Left renal cortex interstitium (tissue), 4 donors: ENCODE measurements at regions not wholly inside any gene's neighbourhood (a gene's known extent, or its start where the extent isn't known, plus 50 kb on each side); places are given as distances from the start of the nearest gene placed in this dataset.

Experiments
- DNase-seq, 4 donors: peaks; one replicate each; pipeline ENCODE4 v3.0.0-alpha.2; 2013; ENCODE audit warnings: low read depth in 4 of 4, low spot score in 2 of 4, missing footprints in 1 of 4

- no peak for DNase-seq
Observed at GRCh38 chr3:177523067-177523675, 325.9 kb upstream of the TBL1XR1 start.

GRCh38 chr3:177523872-177524438, 326.7 kb upstream of the TBL1XR1 start:
- no peak for DNase-seq

- no peak for DNase-seq
Observed at GRCh38 chr3:177524742-177525141, 327.5 kb upstream of the TBL1XR1 start.

- no peak for DNase-seq
Observed at GRCh38 chr3:177525414-177525813, 328.1 kb upstream of the TBL1XR1 start.

- no peak for DNase-seq
Observed at GRCh38 chr3:177525987-177526712, 328.9 kb upstream of the TBL1XR1 start.

GRCh38 chr3:177527182-177527581, 329.9 kb upstream of the TBL1XR1 start:
- DNase-seq = no peak

GRCh38 chr3:177528306-177529070, 331.2 kb upstream of the TBL1XR1 start:
- no peak for DNase-seq

- no peak for DNase-seq
Observed at GRCh38 chr3:177529071-177529550, 331.8 kb upstream of the TBL1XR1 start.

GRCh38 chr3:177529716-177530335, 332.5 kb upstream of the TBL1XR1 start:
- DNase-seq = no peak

- no peak for DNase-seq
Observed at GRCh38 chr3:177530908-177531307, 333.6 kb upstream of the TBL1XR1 start.

GRCh38 chr3:177536873-177537272, 339.6 kb upstream of the TBL1XR1 start:
- no peak for DNase-seq

- DNase-seq = no peak
Observed at GRCh38 chr3:177537612-177538011, 340.3 kb upstream of the TBL1XR1 start.

GRCh38 chr3:177538048-177538749, 340.9 kb upstream of the TBL1XR1 start:
- DNase-seq = no peak

GRCh38 chr3:177538750-177539730, 341.8 kb upstream of the TBL1XR1 start:
- DNase-seq = no peak

GRCh38 chr3:177541541-177541940, 344.3 kb upstream of the TBL1XR1 start:
- DNase-seq = no peak

- no peak for DNase-seq
Observed at GRCh38 chr3:177545964-177546363, 348.7 kb upstream of the TBL1XR1 start.

GRCh38 chr3:177547711-177548350, 350.5 kb upstream of the TBL1XR1 start:
- no peak for DNase-seq

- no peak for DNase-seq
Observed at GRCh38 chr3:177550667-177551066, 353.4 kb upstream of the TBL1XR1 start.
